Upper lobe of right lung (tissue), 1 donor: ENCODE measurements at regions not wholly inside any gene's neighbourhood (a gene's known extent, or its start where the extent isn't known, plus 50 kb on each side); places are given as distances from the start of the nearest gene placed in this dataset.

Experiments
- ATAC-seq: fragments of 200-7000 bp; cut with Tn5 transposase; one replicate; pipeline ENCODE4 v1.9.1; 2020; ENCODE audit warnings: mild to moderate bottlenecking, moderate library complexity
- DNase-seq: peaks from one replicate; pipeline ENCODE4 v3.0.0-alpha.2; 2020
- H3K27ac ChIP-seq: fragments of 200-600 bp; one replicate; pipeline ENCODE4 v1.8.0; 2022
- H3K27me3 ChIP-seq: fragments of 200-600 bp; one replicate; pipeline ENCODE4 v1.8.0; 2022; ENCODE audit warnings: mild to moderate bottlenecking
- H3K36me3 ChIP-seq: fragments of 200-600 bp; one replicate; pipeline ENCODE4 v1.8.0; 2022
- H3K4me1 ChIP-seq: fragments of 200-600 bp; one replicate; pipeline ENCODE4 v1.8.0; 2022
- H3K4me3 ChIP-seq: fragments of 200-600 bp; one replicate; pipeline ENCODE4 v1.8.0; 2022; ENCODE audit warnings: mild to moderate bottlenecking
- H3K9me3 ChIP-seq: fragments of 200-600 bp; one replicate; pipeline ENCODE4 v1.8.0; 2022
- intact Hi-C: fragments of 100-400 bp; cut with DNase I; formaldehyde crosslinking; loops from one replicate; pipeline ENCODE4 v1.11.0; 2022
- TF ChIP-seq, protein P1 (sequence below): fragments of 200-600 bp; IDR thresholded peaks from one replicate; pipeline ENCODE4 v1.8.0; 2022; ENCODE audit warnings: antibody characterized with exemption
- donor health status: DM: no; HTN: yes; CAD: no; lungs with severe emphysema.

DNA sequence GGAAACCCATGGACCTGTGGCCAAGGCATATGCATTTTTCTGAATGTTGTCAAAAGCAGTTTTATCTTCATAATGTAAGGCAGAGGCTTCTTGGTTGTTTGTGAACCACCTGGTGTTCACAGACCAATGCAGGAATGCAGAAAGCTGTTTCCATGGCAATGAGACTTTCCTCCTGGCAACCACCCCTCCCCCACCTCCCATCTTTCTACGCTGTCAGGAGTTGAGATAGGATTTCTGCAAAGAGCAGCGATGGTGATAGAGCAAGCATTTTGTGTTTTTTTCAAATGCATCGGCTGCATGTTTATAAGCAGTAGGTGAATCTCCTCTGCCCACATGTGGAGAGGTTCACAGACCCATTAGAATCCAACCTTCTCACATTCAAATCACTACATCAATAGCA is 114.1 kb upstream of the SMLR1 start:
- Histone ChIP-seq H3K4me1 (no peaks in the 10 kb centered on the region), H3K4me3 (no peak overlapping the region), H3K36me3 (no peaks in the 10 kb centered on the region), H3K27me3 (no peaks in the 10 kb centered on the region), H3K27ac (no peak overlapping the region), H3K9me3 (no peaks in the 10 kb centered on the region)
- ATAC-seq (no peak), DNase-seq (no peak)
- intact Hi-C loops: no loop called here
- TF ChIP-seq, protein P1, sequence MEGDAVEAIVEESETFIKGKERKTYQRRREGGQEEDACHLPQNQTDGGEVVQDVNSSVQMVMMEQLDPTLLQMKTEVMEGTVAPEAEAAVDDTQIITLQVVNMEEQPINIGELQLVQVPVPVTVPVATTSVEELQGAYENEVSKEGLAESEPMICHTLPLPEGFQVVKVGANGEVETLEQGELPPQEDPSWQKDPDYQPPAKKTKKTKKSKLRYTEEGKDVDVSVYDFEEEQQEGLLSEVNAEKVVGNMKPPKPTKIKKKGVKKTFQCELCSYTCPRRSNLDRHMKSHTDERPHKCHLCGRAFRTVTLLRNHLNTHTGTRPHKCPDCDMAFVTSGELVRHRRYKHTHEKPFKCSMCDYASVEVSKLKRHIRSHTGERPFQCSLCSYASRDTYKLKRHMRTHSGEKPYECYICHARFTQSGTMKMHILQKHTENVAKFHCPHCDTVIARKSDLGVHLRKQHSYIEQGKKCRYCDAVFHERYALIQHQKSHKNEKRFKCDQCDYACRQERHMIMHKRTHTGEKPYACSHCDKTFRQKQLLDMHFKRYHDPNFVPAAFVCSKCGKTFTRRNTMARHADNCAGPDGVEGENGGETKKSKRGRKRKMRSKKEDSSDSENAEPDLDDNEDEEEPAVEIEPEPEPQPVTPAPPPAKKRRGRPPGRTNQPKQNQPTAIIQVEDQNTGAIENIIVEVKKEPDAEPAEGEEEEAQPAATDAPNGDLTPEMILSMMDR: no peak

DNA sequence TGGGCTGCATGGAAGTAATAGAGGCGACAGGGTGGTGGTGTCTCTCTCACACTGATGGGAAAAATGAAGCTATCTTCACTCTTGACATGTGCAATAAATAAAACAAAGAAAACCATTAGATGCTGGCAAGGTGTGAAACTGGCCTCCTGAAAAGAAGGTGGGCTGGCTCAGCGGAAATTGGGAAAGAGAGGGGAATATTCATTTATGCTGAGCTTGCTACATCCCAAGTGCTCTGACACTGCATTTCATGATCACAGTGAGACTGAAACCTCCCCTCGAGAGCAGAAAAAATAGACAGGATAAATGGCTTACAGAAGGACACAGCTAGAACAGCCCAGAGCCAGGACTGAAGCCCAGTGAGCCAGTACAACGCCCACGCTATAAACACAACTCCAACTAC is 112.1 kb upstream of the SMLR1 start:
- intact Hi-C loops: no loop called here
- ATAC-seq: no peak
- Histone ChIP-seq H3K9me3 (no peaks in the 10 kb centered on the region), H3K27me3 (no peaks in the 10 kb centered on the region), H3K27ac (no peak overlapping the region), H3K36me3 (no peaks in the 10 kb centered on the region), H3K4me1 (no peaks in the 10 kb centered on the region), H3K4me3 (no peak overlapping the region)
- no peak for DNase-seq
- TF ChIP-seq, protein P1: no peak

GRCh38 chr6:130716466-130716865 is 110.7 kb upstream of the SMLR1 start:
- DNase-seq: no peak
- intact Hi-C loops: no loop called here
- no peaks in the 10 kb centered on the region for H3K4me1 ChIP-seq
- TF ChIP-seq, protein P1: no peak
- H3K27me3 ChIP-seq: no peaks in the 10 kb centered on the region
- no peak overlapping the region for H3K27ac ChIP-seq
- no peaks in the 10 kb centered on the region for H3K9me3 ChIP-seq
- no peak overlapping the region for H3K4me3 ChIP-seq
- no peak for ATAC-seq
- H3K36me3 ChIP-seq: no peaks in the 10 kb centered on the region

GRCh38 chr6:130717657-130718056 is 109.5 kb upstream of the SMLR1 start:
- no peak overlapping the region for H3K4me3 ChIP-seq
- TF ChIP-seq, protein P1: no peak
- H3K36me3 ChIP-seq: no peaks in the 10 kb centered on the region
- intact Hi-C loops: no loop called here
- no peaks in the 10 kb centered on the region for H3K27me3 ChIP-seq
- ATAC-seq (peak; percentile 48), DNase-seq (no peak)
- H3K27ac ChIP-seq: no peak overlapping the region
- H3K4me1 ChIP-seq: no peaks in the 10 kb centered on the region
- H3K9me3 ChIP-seq: no peaks in the 10 kb centered on the region

GRCh38 chr6:130720076-130720715 is 107.0 kb upstream of the SMLR1 start:
- intact Hi-C loops: no loop called here
- TF ChIP-seq, protein P1: no peak

GRCh38 chr6:130724089-130724488 is 103.1 kb upstream of the SMLR1 start:
- ATAC-seq (no peak), DNase-seq (no peak)
- Histone ChIP-seq H3K27me3 (no peaks in the 10 kb centered on the region), H3K27ac (no peak overlapping the region), H3K4me3 (no peak overlapping the region), H3K4me1 (no peaks in the 10 kb centered on the region), H3K36me3 (no peaks in the 10 kb centered on the region), H3K9me3 (no peaks in the 10 kb centered on the region)
- intact Hi-C loops: no loop called here
- TF ChIP-seq, protein P1: no peak

More at GRCh38 chr6:130720076-130720715, 107.0 kb upstream of the SMLR1 start:
- Histone ChIP-seq H3K9me3 (no peaks in the 10 kb centered on the region), H3K27ac (no peak overlapping the region), H3K4me1 (no peaks in the 10 kb centered on the region), H3K36me3 (no peaks in the 10 kb centered on the region), H3K27me3 (no peaks in the 10 kb centered on the region), H3K4me3 (no peak overlapping the region)
- ATAC-seq (no peak), DNase-seq (no peak)
